Ascending aorta (tissue), 2 donors: ENCODE measurements at regions not wholly inside any gene's neighbourhood (a gene's known extent, or its start where the extent isn't known, plus 50 kb on each side); places are given as distances from the start of the nearest gene placed in this dataset.

ENCODE experiments used
- DNase-seq, 2 donors: peaks; one replicate each; pipeline ENCODE4 v3.0.0-alpha.2; 2019; ENCODE audit warnings: low spot score in 2 of 2
- H3K27ac ChIP-seq, 2 donors: fragments of 200-600 bp; sonication (generic); one replicate each; pipeline ENCODE4 v1.5.1; 2016 to 2017; ENCODE audit warnings: mild to moderate bottlenecking in 1 of 2
- H3K27me3 ChIP-seq: fragments of 200-600 bp; sonication (generic); one replicate; pipeline ENCODE4 v1.5.1; 2017
- H3K36me3 ChIP-seq, 2 donors: fragments of 200-600 bp; sonication (generic); one replicate each; pipeline ENCODE4 v1.5.1; 2016
- H3K4me1 ChIP-seq, 2 donors: fragments of 200-600 bp; sonication (generic); one replicate each; pipeline ENCODE4 v1.5.1; 2016 to 2017; ENCODE audit warnings: mild to moderate bottlenecking in 1 of 2
- H3K4me3 ChIP-seq, 2 donors: fragments of 200-600 bp; sonication (generic); one replicate each; pipeline ENCODE4 v1.5.1; 2016 to 2017; ENCODE audit warnings: mild to moderate bottlenecking in 1 of 2
- H3K9me3 ChIP-seq, 2 donors: fragments of 200-600 bp; sonication (generic); one replicate each; pipeline ENCODE4 v1.5.1; 2016
- CTCF ChIP-seq, 3 experiments: fragments of 200-600 bp in 2 of 3; fragments of 450-650 bp in 1 of 3; sonication (generic) in 2 of 3; IDR thresholded peaks; one replicate each; pipeline ENCODE4 v1.5.1; 2016 to 2019; ENCODE audit warnings: antibody characterized with exemption in 3 of 3, mild to moderate bottlenecking in 1 of 3, moderate library complexity in 1 of 3
- intact Hi-C: fragments of 100-400 bp; cut with DNase I; formaldehyde crosslinking; loops from one replicate; pipeline ENCODE4 v1.15.1; 2023

GRCh38 chr2:180124273-180125139 lies 117.4 kb upstream of the CWC22 start:
- no peaks in the 10 kb centered on the region for H3K9me3 ChIP-seq
- TF ChIP-seq CTCF (IDR thresholded peaks at IDR 0.05) = peak in 2 of 3 experiments; percentile 42 to 48
- H3K4me1 ChIP-seq = no peaks in the 10 kb centered on the region
- H3K27ac ChIP-seq = no peak overlapping the region
- no peaks in the 10 kb centered on the region for H3K36me3 ChIP-seq
- DNase-seq = no peak
- H3K4me3 ChIP-seq = no peak overlapping the region
- intact Hi-C loops = no loop called here
- H3K27me3 ChIP-seq = no peaks in the 10 kb centered on the region

- Histone ChIP-seq H3K27ac (no peak overlapping the region), H3K9me3 (no peaks in the 10 kb centered on the region), H3K27me3 (no peaks in the 10 kb centered on the region), H3K4me3 (no peak overlapping the region), H3K4me1 (no peaks in the 10 kb centered on the region), H3K36me3 (no peaks in the 10 kb centered on the region)
- TF ChIP-seq CTCF (IDR thresholded peaks at IDR 0.05) = no peak
- DNase-seq = no peak
- intact Hi-C loops = no loop called here
These were observed 115.8 kb upstream of the CWC22 start for GRCh38 chr2:180122874-180123273.

- no peaks in the 10 kb centered on the region for H3K27me3 ChIP-seq
- TF ChIP-seq CTCF (IDR thresholded peaks at IDR 0.05) = no peak
- no peaks in the 10 kb centered on the region for H3K4me1 ChIP-seq
- intact Hi-C loops = no loop called here
- no peaks in the 10 kb centered on the region for H3K9me3 ChIP-seq
- H3K36me3 ChIP-seq = no peaks in the 10 kb centered on the region
- H3K27ac ChIP-seq = no peak overlapping the region
- no peak for DNase-seq
- H3K4me3 ChIP-seq = no peak overlapping the region
These were observed 108.6 kb upstream of the CWC22 start for GRCh38 chr2:180115675-180116074.

- Histone ChIP-seq H3K4me3 (no peak overlapping the region), H3K9me3 (no peaks in the 10 kb centered on the region), H3K27me3 (no peaks in the 10 kb centered on the region), H3K36me3 (no peaks in the 10 kb centered on the region), H3K4me1 (no peaks in the 10 kb centered on the region), H3K27ac (no peak overlapping the region)
- DNase-seq = no peak
- intact Hi-C loops = no loop called here
- no peak for TF ChIP-seq CTCF (IDR thresholded peaks at IDR 0.05)
These were observed 108.2 kb upstream of the CWC22 start for GRCh38 chr2:180115269-180115668.

- intact Hi-C loops = no loop called here
- no peak for TF ChIP-seq CTCF (IDR thresholded peaks at IDR 0.05)
These were observed 104.8 kb upstream of the CWC22 start for GRCh38 chr2:180111901-180112300.

More at GRCh38 chr2:180111901-180112300, 104.8 kb upstream of the CWC22 start:
- no peaks in the 10 kb centered on the region for H3K9me3 ChIP-seq
- no peak overlapping the region for H3K27ac ChIP-seq
- no peaks in the 10 kb centered on the region for H3K4me1 ChIP-seq
- DNase-seq = no peak
- no peaks in the 10 kb centered on the region for H3K36me3 ChIP-seq
- H3K27me3 ChIP-seq = no peaks in the 10 kb centered on the region
- no peak overlapping the region for H3K4me3 ChIP-seq
